GM23338 (cell line): ENCODE measurements at regions not wholly inside any gene's neighbourhood (a gene's known extent, or its start where the extent isn't known, plus 50 kb on each side); places are given as distances from the start of the nearest gene placed in this dataset.

Source experiments
- ATAC-seq: fragments of 200-7000 bp; cut with Tn5 transposase; 3 replicates; pipeline ENCODE4 v1.9.1; 2020
- DNase-seq: peaks from one replicate; pipeline ENCODE4 v3.0.0-alpha.2; 2015; ENCODE audit warnings: low spot score
- H2AFZ ChIP-seq: fragments of 200-600 bp; sonication (generic); 2 replicates; pipeline ENCODE4 v1.8.0; 2016; ENCODE audit warnings: antibody characterized with exemption, mild to moderate bottlenecking, moderate library complexity
- H3F3A ChIP-seq: fragments of 200-600 bp; sonication (generic); replicated peaks from 2 replicates; pipeline ENCODE4 v1.8.0; 2017; ENCODE audit warnings: antibody characterized with exemption, mixed run types, low read depth
- H3K27ac ChIP-seq: fragments of 200-600 bp; sonication (generic); 2 replicates; pipeline ENCODE4 v1.6.1; 2016; ENCODE audit warnings: low read depth
- H3K27me3 ChIP-seq: fragments of 200-600 bp; sonication (generic); 2 replicates; pipeline ENCODE4 v1.8.0; 2016; ENCODE audit warnings: mild to moderate bottlenecking, mixed run types, moderate library complexity; ENCODE audit not compliant: insufficient read depth
- H3K36me3 ChIP-seq: fragments of 200-600 bp; sonication (generic); 2 replicates; pipeline ENCODE4 v1.8.0; 2016; ENCODE audit warnings: mild to moderate bottlenecking; ENCODE audit not compliant: insufficient read depth
- H3K4me1 ChIP-seq: fragments of 200-600 bp; sonication (generic); 2 replicates; pipeline ENCODE4 v1.8.0; 2016; ENCODE audit warnings: mild to moderate bottlenecking, moderate library complexity; ENCODE audit not compliant: insufficient read depth
- H3K4me2 ChIP-seq: fragments of 200-600 bp; sonication (generic); 2 replicates; pipeline ENCODE4 v1.7.1; 2017; ENCODE audit warnings: mixed run types
- H3K4me3 ChIP-seq: fragments of 200-600 bp; sonication (generic); 2 replicates; pipeline ENCODE4 v1.6.1; 2016; ENCODE audit warnings: mixed run types
- H3K79me2 ChIP-seq: fragments of 200-600 bp; sonication (generic); replicated peaks from 2 replicates; pipeline ENCODE4 v1.8.0; 2017; ENCODE audit warnings: mild to moderate bottlenecking; ENCODE audit not compliant: insufficient read depth
- H3K9me2 ChIP-seq: fragments of 200-600 bp; sonication (generic); 2 replicates; pipeline ENCODE4 v1.8.0; 2017; ENCODE audit not compliant: insufficient read depth
- H4K20me1 ChIP-seq: fragments of 200-600 bp; sonication (generic); replicated peaks from 2 replicates; pipeline ENCODE4 v1.8.0; 2017; ENCODE audit warnings: mild to moderate bottlenecking; ENCODE audit not compliant: insufficient read depth
- H3K27ac Mint-ChIP-seq: 2 replicates; pipeline ENCODE4 v1.8.0; 2020; ENCODE audit warnings: inconsistent platforms, mild to moderate bottlenecking, moderate library complexity, mixed read lengths
- H3K27me3 Mint-ChIP-seq: 3 replicates; pipeline ENCODE4 v1.8.0; 2022; ENCODE audit warnings: low read depth, mild to moderate bottlenecking, moderate library complexity, mixed read lengths, inconsistent platforms; ENCODE audit not compliant: insufficient read depth, poor library complexity
- H3K36me3 Mint-ChIP-seq: 3 replicates; pipeline ENCODE4 v1.8.0; 2021; ENCODE audit warnings: low read depth, mild to moderate bottlenecking, inconsistent platforms, moderate library complexity, mixed read lengths
- H3K4me1 Mint-ChIP-seq: 3 replicates; pipeline ENCODE4 v1.8.0; 2020; ENCODE audit warnings: mild to moderate bottlenecking, inconsistent platforms, mixed read lengths
- H3K4me3 Mint-ChIP-seq: 3 replicates; pipeline ENCODE4 v1.8.0; 2021; ENCODE audit warnings: moderate library complexity, mild to moderate bottlenecking, inconsistent platforms, mixed read lengths
- H3K9me3 Mint-ChIP-seq: 3 replicates; pipeline ENCODE4 v1.8.0; 2020; ENCODE audit warnings: moderate library complexity, mild to moderate bottlenecking, inconsistent platforms, mixed read lengths
- CREB1 ChIP-seq: fragments of 250-450 bp; sonication (Bioruptor Pico); IDR thresholded peaks from 2 replicates; pipeline ENCODE4 v1.5.0; 2020; ENCODE audit warnings: low read depth, mild to moderate bottlenecking, moderate library complexity
- CTCF ChIP-seq, 2 experiments: fragments of 200-600 bp in 1 of 2; sonication (generic) in 1 of 2; conservative IDR thresholded peaks; 2 replicates each; pipeline versions ENCODE4 v1.5.1 to v1.6.1; 2016 to 2017; ENCODE audit warnings: antibody characterized with exemption in 2 of 2, low read depth in 2 of 2, mild to moderate bottlenecking in 2 of 2, moderate library complexity in 1 of 2
- ETS1 ChIP-seq: IDR thresholded peaks from 2 replicates; pipeline ENCODE4 v1.6.1; 2016; ENCODE audit warnings: antibody characterized with exemption
- EZH2 ChIP-seq: fragments of 200-600 bp; sonication (generic); IDR thresholded peaks from one replicate; pipeline ENCODE4 v1.8.0; 2017; ENCODE audit warnings: antibody characterized with exemption, mild to moderate bottlenecking, low read depth; ENCODE audit not compliant: unreplicated experiment
- EZH2phosphoT487 ChIP-seq: fragments of 200-600 bp; sonication (generic); IDR thresholded peaks from one replicate; pipeline ENCODE4 v1.8.1; 2018; ENCODE audit warnings: antibody characterized with exemption; ENCODE audit not compliant: unreplicated experiment
- JUNB ChIP-seq: IDR thresholded peaks from one replicate; pipeline ENCODE4 v1.6.1; 2016; ENCODE audit warnings: antibody characterized with exemption; ENCODE audit not compliant: unreplicated experiment
- NANOG ChIP-seq: IDR thresholded peaks from 2 replicates; pipeline ENCODE4 v1.6.1; 2016; ENCODE audit warnings: antibody characterized with exemption, borderline replicate concordance
- POLR2AphosphoS5 ChIP-seq: IDR thresholded peaks from 2 replicates; pipeline ENCODE4 v1.6.1; 2016; ENCODE audit warnings: antibody characterized with exemption, low read depth
- REST ChIP-seq: IDR thresholded peaks from one replicate; pipeline ENCODE4 v1.6.1; 2018; ENCODE audit warnings: antibody characterized with exemption; ENCODE audit not compliant: unreplicated experiment
- STAT1 ChIP-seq: IDR thresholded peaks from one replicate; pipeline ENCODE4 v1.6.1; 2016; ENCODE audit warnings: antibody characterized with exemption; ENCODE audit not compliant: unreplicated experiment
- ZNF114 ChIP-seq: fragments of 250-450 bp; sonication (Bioruptor Pico); IDR thresholded peaks from 2 replicates; pipeline ENCODE4 v1.5.0; 2020; ENCODE audit warnings: mild to moderate bottlenecking, moderate library complexity
- ZNF331 ChIP-seq: fragments of 250-450 bp; sonication (Bioruptor Pico); IDR thresholded peaks from 2 replicates; pipeline ENCODE4 v1.5.0; 2020; ENCODE audit warnings: low read depth, mild to moderate bottlenecking, moderate library complexity
- ZNF462 ChIP-seq: fragments of 250-450 bp; sonication (Bioruptor Pico); IDR thresholded peaks from 2 replicates; pipeline ENCODE4 v1.5.0; 2020; ENCODE audit warnings: mild to moderate bottlenecking, moderate library complexity

GRCh38 chr5:57362951-57363350, 119.7 kb downstream of the ACTBL2 start:
- no peaks in the 10 kb centered on the region for H3K36me3 ChIP-seq
- H4K20me1 ChIP-seq = no peaks in the 10 kb centered on the region
- DNase-seq = no peak
- H3F3A ChIP-seq = no peaks in the 10 kb centered on the region
- no peaks in the 10 kb centered on the region for H3K4me1 Mint-ChIP-seq
- no peak overlapping the region for H2AFZ ChIP-seq
- H3K27ac ChIP-seq = no peak overlapping the region
- H3K9me2 ChIP-seq = peaks cover 16% of the 10 kb centered on the region; the same call in 1 of the 2 replicates
- H3K9me3 Mint-ChIP-seq = no peaks in the 10 kb centered on the region
- no peaks in the 10 kb centered on the region for H3K27me3 Mint-ChIP-seq
- H3K4me1 ChIP-seq = no peaks in the 10 kb centered on the region
- H3K27ac Mint-ChIP-seq = no peak overlapping the region
- no peak overlapping the region for H3K4me3 Mint-ChIP-seq
- no peak overlapping the region for H3K4me3 ChIP-seq
- TF ChIP-seq CTCF (conservative IDR thresholded peaks at IDR 0.05; ENCODE audit: low read depth in 2 of 2) = no peak
- no peak for TF ChIP-seq CREB1 (CRISPR knock-in tag)
- no peak for TF ChIP-seq EZH2phosphoT487
- TF ChIP-seq JUNB = no peak
- no peak for TF ChIP-seq ZNF331 (CRISPR knock-in tag)
- TF ChIP-seq NANOG = no peak
- TF ChIP-seq ZNF114 = no peak
- TF ChIP-seq REST = no peak
- no peak for TF ChIP-seq ETS1
- TF ChIP-seq ZNF462 (CRISPR knock-in tag) = no peak
- TF ChIP-seq POLR2AphosphoS5 = no peak
- no peak for TF ChIP-seq EZH2
- no peak for TF ChIP-seq STAT1
- no peaks in the 10 kb centered on the region for H3K36me3 Mint-ChIP-seq
- no peaks in the 10 kb centered on the region for H3K79me2 ChIP-seq
- no peak for ATAC-seq
- no peaks in the 10 kb centered on the region for H3K27me3 ChIP-seq
- no peak overlapping the region for H3K4me2 ChIP-seq
